Keratinocyte (primary cell): ENCODE measurements at regions not wholly inside any gene's neighbourhood (a gene's known extent, or its start where the extent isn't known, plus 50 kb on each side); places are given as distances from the start of the nearest gene placed in this dataset.

Experiments used
- CTCF ChIP-seq, 3 experiments: IDR thresholded peaks in 1 of 3; conservative IDR thresholded peaks in 1 of 3; optimal IDR thresholded peaks in 1 of 3; 2 replicates in 2 of 3; 3 replicates in 1 of 3; pipeline versions ENCODE3 to v1.5.1; 2011; ENCODE audit warnings: low read length in 3 of 3, mild to moderate bottlenecking in 3 of 3, moderate library complexity in 2 of 3, control low read depth in 1 of 3, inconsistent platforms in 1 of 3; ENCODE audit not compliant: insufficient read depth in 2 of 3; ENCODE audit errors: extremely low read depth in 1 of 3
- EZH2 ChIP-seq: IDR thresholded peaks from one replicate; pipeline ENCODE4 v1.6.1; 2012; ENCODE audit warnings: inconsistent platforms, mild to moderate bottlenecking, low read length, moderate library complexity

GRCh38 chr14:101473795-101474562 is 87.3 kb upstream of the DIO3 start:
- TF ChIP-seq CTCF (optimal IDR thresholded peaks at IDR 0.05 in 1 of 3, IDR thresholded peaks at IDR 0.05 in 1 of 3, conservative IDR thresholded peaks at IDR 0.05 in 1 of 3; ENCODE audit: extremely low read depth in 1 of 3, insufficient read depth in 2 of 3, low read length in 3 of 3), result no peak
- no peak for TF ChIP-seq EZH2
